Glutamatergic neuron (in vitro differentiated cells): ENCODE measurements at regions not wholly inside any gene's neighbourhood (a gene's known extent, or its start where the extent isn't known, plus 50 kb on each side); places are given as distances from the start of the nearest gene placed in this dataset.

ENCODE experiments used
- DNase-seq: peaks from one replicate; pipeline ENCODE4 v3.0.0; 2022
- H3K27ac Mint-ChIP-seq: one replicate; pipeline ENCODE4 v1.8.0; 2020; ENCODE audit warnings: mild to moderate bottlenecking, mixed read lengths, inconsistent platforms; ENCODE audit not compliant: unreplicated experiment
- H3K27me3 Mint-ChIP-seq: one replicate; pipeline ENCODE4 v1.8.0; 2020; ENCODE audit warnings: mild to moderate bottlenecking, moderate library complexity, mixed read lengths, inconsistent platforms; ENCODE audit not compliant: unreplicated experiment
- H3K36me3 Mint-ChIP-seq: one replicate; pipeline ENCODE4 v1.8.0; 2020; ENCODE audit warnings: mild to moderate bottlenecking, mixed read lengths, inconsistent platforms; ENCODE audit not compliant: unreplicated experiment
- H3K4me1 Mint-ChIP-seq: one replicate; pipeline ENCODE4 v1.8.0; 2020; ENCODE audit warnings: mild to moderate bottlenecking, low read depth, mixed read lengths, inconsistent platforms; ENCODE audit not compliant: unreplicated experiment
- H3K4me3 Mint-ChIP-seq: one replicate; pipeline ENCODE4 v1.8.0; 2020; ENCODE audit warnings: mild to moderate bottlenecking, mixed read lengths, inconsistent platforms; ENCODE audit not compliant: unreplicated experiment
- H3K9me3 Mint-ChIP-seq: one replicate; pipeline ENCODE4 v1.8.0; 2020; ENCODE audit warnings: mild to moderate bottlenecking, moderate library complexity, mixed read lengths, inconsistent platforms; ENCODE audit not compliant: unreplicated experiment
- TF ChIP-seq, protein P1 (sequence below): fragments of 200-600 bp; sonication (generic); IDR thresholded peaks from one replicate; pipeline ENCODE4 v1.5.0; 2021; ENCODE audit not compliant: partially characterized antibody, unreplicated experiment

DNA sequence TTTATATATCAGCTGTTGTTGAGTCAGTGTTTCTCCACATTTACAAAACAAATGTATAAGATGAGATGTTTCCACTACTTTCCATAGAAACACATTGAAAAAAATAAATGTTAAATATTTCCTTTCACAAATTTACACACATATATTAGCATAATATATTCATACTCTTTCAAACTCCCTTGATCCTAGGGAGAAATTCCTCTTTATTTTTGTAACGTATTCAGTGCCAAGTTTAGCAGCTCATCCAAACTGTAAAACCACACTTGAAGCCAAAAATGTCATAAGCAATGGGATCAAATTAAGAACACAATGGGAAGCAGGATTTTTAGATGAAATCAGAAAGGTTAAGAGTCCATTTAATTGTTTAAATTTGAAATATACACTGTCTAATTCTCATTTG is 381.1 kb upstream of the MAD2L1 start:
- Mint-ChIP-seq H3K9me3 (no peaks in the 10 kb centered on the region), H3K36me3 (no peaks in the 10 kb centered on the region), H3K4me1 (peaks cover 2% of the 10 kb centered on the region), H3K27me3 (peaks cover 2% of the 10 kb centered on the region), H3K27ac (no peak overlapping the region), H3K4me3 (no peak overlapping the region)
- TF ChIP-seq, protein P1, sequence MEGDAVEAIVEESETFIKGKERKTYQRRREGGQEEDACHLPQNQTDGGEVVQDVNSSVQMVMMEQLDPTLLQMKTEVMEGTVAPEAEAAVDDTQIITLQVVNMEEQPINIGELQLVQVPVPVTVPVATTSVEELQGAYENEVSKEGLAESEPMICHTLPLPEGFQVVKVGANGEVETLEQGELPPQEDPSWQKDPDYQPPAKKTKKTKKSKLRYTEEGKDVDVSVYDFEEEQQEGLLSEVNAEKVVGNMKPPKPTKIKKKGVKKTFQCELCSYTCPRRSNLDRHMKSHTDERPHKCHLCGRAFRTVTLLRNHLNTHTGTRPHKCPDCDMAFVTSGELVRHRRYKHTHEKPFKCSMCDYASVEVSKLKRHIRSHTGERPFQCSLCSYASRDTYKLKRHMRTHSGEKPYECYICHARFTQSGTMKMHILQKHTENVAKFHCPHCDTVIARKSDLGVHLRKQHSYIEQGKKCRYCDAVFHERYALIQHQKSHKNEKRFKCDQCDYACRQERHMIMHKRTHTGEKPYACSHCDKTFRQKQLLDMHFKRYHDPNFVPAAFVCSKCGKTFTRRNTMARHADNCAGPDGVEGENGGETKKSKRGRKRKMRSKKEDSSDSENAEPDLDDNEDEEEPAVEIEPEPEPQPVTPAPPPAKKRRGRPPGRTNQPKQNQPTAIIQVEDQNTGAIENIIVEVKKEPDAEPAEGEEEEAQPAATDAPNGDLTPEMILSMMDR: no peak
- no peak for DNase-seq

DNA sequence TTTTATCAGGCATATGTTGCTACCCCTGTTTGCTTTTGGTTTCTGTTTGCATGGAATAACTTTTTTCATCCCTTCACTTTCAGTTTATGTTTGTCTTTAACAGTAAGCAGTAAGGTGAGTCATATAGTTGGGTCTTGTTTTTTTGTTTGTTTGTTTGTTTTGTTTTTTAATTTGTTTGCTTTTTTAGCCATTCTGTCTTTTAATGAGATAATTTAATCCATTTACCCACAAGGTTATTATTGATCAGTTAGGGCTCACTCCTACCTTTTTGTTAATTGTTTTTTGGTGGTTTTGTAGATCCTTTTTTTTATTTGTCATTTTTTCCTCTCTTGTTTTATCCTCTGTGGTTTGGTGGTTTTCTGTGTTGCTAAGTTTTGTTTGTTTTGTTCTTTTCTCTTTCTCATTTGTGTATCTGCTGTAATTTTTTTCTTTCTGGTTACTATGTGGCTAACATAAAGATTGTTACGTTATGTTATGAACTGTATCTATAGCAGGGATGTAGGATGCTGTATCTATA is 379.5 kb upstream of the MAD2L1 start:
- no peak for DNase-seq
- H3K4me3 Mint-ChIP-seq: no peak overlapping the region
- TF ChIP-seq, protein P1: no peak
- H3K27ac Mint-ChIP-seq: no peak overlapping the region
- peaks cover 3% of the 10 kb centered on the region for H3K27me3 Mint-ChIP-seq
- H3K9me3 Mint-ChIP-seq: no peaks in the 10 kb centered on the region
- no peaks in the 10 kb centered on the region for H3K36me3 Mint-ChIP-seq
- peaks cover 4% of the 10 kb centered on the region for H3K4me1 Mint-ChIP-seq

DNA sequence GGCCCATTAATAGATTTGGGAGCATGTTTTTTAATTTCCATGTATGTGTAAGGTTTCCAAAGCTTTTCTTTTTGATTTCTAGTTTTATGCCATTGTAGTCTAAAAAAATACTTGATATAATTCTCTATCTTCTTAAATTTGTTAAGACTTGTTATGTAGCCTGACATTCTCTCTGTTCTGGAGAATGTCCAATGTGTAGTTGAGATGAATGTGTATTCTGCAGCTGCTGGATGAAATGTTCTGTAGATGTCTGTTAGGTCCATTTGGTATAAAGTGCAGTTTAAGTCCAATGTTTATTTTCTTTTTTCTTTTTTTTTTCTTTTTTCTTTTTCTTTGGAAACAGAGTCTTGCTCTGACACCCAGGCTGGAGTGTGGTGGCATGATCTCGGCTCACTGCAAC is 378.5 kb upstream of the MAD2L1 start:
- no peaks in the 10 kb centered on the region for H3K36me3 Mint-ChIP-seq

DNA sequence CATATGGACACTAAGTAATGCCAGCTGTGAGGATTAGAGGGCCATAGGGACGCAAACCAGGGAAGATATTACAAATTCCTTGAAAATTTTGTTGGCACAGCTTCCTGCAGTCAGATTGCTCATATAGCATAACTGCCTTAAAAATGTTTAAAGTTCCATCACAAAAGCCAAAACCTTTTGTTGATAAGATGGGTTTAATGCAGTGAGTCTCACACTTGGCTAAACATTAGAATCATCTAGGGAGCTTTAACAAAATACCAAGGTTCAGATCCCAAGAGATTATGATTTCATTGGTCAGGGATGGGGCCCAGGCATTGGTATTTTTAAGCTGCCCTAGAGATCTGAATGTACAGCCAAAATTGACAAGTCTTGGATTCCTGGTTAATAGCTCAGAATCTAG is 376.5 kb upstream of the MAD2L1 start:
- Mint-ChIP-seq H3K9me3 (no peaks in the 10 kb centered on the region), H3K4me1 (peaks cover 9% of the 10 kb centered on the region), H3K27me3 (peaks cover 3% of the 10 kb centered on the region), H3K27ac (no peak overlapping the region), H3K36me3 (no peaks in the 10 kb centered on the region), H3K4me3 (no peak overlapping the region)
- TF ChIP-seq, protein P1: no peak
- no peak for DNase-seq

More for the DNA sequence above, 378.5 kb upstream of the MAD2L1 start:
- Mint-ChIP-seq H3K27me3 (peaks cover 3% of the 10 kb centered on the region), H3K9me3 (no peaks in the 10 kb centered on the region), H3K4me1 (peaks cover 9% of the 10 kb centered on the region), H3K27ac (no peak overlapping the region), H3K4me3 (no peak overlapping the region)
- DNase-seq: no peak
- TF ChIP-seq, protein P1: no peak

DNA sequence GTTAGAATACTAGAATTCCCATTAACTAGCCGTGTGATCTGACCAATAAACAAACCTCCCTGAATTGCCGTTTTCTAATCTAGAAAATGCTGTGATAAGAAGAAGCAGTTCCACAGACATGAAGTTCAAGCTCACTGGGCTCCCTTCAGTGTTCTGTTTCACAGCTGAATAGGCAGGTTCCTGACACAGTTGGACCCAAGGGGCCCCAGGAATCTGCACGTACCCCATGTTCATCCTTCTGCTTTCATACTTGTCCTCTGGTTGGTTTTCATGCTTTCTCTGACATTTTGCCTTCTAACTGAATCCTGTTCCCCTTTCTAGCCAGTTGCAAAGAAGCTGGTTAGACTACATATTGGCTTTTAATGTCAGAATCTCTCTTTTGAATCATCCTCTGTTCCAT is 374.1 kb upstream of the MAD2L1 start:
- H3K4me1 Mint-ChIP-seq: peaks cover 9% of the 10 kb centered on the region
- no peaks in the 10 kb centered on the region for H3K9me3 Mint-ChIP-seq
- no peak overlapping the region for H3K27ac Mint-ChIP-seq
- TF ChIP-seq, protein P1: no peak
- no peak for DNase-seq
- H3K27me3 Mint-ChIP-seq: peaks cover 3% of the 10 kb centered on the region
- no peaks in the 10 kb centered on the region for H3K36me3 Mint-ChIP-seq
- no peak overlapping the region for H3K4me3 Mint-ChIP-seq
